Dermis microvascular lymphatic vessel endothelial cell (primary cell): ENCODE measurements at regions not wholly inside any gene's neighbourhood (a gene's known extent, or its start where the extent isn't known, plus 50 kb on each side); places are given as distances from the start of the nearest gene placed in this dataset.

Source experiments
- DNase-seq, 2 donors: peaks; one replicate each; pipeline versions ENCODE4 v3.0.0 to v3.0.0-alpha.2; 2010; ENCODE audit warnings: low read depth in 2 of 2

- no peak for DNase-seq
These were observed 488.0 kb downstream of the RASEF start for GRCh38 chr9:82574911-82575310.

DNA sequence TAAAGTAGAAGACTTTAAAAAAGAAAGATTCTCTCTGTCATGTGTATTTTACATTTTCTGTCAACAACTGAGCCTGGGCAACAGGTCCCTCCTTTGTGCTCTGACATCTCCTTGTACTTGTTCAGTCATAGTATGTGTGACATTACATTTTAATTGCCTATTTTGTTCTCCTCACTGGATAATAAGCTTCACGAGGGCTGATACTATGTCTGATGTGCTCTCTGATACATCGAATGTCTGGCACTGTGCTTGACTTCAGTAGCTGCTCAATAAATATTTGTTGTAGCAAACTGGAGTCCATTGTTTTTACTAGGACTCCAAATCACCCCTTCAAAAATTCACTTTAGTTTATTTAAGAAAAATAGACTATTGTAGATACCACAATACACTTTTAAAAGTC, 482.0 kb downstream of the RASEF start:
- DNase-seq, result no peak

- DNase-seq, result no peak
These were observed 481.4 kb downstream of the RASEF start for GRCh38 chr9:82581516-82581915.

DNA sequence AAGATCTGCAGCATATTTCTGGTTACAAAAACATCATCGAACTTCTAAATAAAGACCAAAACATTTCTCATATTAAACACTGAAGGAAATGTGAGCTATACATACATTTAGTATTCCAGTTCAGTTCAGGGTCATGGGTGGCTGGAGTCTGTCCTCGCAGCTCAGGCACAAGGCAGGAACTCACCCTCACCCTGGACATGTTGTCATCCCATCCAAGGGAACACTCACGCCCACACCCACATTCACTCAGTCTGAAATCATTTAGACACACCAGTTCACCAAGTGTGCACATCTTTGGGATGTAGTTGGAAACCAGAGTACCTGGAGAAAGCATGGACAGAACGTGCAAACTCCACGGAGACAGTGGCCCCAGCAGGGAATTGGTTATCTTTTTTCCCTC, 481.0 kb downstream of the RASEF start:
- DNase-seq, result no peak

DNA sequence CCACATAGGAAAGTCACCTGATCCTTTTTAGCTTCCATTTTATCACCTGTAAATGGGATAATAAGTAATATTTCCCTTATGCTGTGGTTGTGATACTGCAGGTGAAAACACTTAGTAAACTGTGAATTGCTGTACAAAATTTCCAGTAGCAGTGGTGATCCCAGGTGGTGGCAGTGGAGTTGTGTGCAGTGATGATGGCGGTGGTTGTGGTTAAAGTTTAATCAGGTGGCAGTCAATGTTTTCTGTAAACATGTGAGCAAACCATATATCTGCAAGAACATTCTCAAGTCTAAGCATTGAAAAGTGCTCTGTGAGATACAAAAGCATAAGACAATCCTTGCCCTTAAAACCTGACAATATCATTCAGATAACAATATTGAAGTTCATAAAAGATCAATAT, 480.2 kb downstream of the RASEF start:
- no peak for DNase-seq

- no peak for DNase-seq
These were observed 479.4 kb downstream of the RASEF start for GRCh38 chr9:82583524-82583923.

- DNase-seq, result no peak
These were observed 478.5 kb downstream of the RASEF start for GRCh38 chr9:82584349-82584863.

DNA sequence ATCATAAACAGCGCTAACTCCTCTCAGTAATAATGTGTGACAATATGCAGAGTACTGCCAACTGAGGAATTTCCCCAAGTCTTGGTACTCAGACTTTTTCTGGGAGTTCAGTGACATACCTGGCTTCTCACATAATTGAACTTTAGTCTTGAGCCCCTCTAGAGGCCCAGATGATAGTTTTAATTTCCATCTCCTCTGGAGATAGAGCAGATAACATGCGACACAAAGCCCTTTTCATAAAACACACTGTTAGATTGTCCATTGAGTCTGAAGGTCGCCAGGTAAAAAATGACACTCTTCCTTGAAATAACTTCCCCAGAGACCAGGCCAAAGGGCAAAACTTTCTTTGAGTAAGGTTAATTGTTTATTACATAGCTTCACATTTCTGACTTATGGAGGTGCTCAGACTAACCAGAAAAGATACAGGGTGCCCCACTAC, 476.0 kb downstream of the RASEF start:
- DNase-seq, result no peak

DNA sequence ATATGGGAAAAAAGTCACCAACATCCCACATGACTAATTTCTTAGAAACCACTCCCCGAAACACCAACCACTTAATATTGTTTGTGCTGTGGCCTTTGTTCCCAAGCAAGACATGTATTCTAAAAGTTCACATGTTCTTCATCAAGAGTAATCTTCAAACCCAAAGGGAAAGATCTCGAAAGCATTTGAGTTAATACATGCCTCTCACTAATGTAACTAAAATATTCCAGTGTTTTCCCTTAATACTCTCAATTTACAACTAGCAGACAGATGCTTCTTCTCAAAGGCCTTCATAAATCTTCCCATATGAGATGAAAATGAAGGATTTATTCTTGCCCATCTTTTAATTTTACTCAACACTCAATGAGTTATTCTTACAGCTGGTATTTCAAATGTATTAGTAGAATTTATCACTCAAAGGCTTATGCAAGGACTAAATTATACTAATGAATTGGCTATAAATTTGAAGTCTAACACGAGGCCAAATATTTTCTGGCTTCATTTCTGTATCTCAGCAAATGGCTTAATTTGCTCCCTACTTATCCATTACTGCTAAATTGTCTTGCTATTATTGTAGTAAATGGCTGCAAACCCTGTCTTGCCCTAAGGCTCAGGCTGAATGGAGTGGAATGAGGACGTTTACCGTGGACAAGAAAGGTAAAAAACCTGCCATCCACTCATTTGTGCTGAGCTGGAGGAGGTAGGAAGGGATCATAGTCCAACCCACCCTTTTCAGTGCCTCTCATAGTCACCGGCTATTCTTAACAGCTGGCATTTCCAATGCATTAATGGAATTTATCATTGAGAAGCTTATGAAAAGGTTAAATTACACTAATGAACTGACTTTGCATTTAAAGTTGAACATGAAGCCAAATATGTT, 474.4 kb downstream of the RASEF start:
- DNase-seq, result no peak

DNA sequence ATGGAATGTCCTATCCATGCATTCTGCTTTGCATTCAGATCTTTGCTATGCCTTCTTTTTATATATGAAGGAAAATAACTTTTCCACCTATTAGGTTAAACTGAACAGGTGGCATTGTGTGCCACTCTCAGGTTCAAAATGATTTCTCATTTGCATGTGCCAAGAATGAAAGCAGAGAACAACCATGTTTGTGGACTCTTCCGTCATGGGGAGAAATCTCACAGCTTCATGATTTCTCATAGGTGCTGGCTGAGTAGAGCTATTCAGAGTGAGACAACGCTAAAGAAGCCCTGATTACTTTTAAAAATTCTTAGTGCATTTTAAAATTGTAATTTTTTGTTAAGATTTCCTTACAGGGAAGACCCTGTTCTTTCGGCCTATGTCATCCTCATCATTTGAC, 472.1 kb downstream of the RASEF start:
- no peak for DNase-seq

DNA sequence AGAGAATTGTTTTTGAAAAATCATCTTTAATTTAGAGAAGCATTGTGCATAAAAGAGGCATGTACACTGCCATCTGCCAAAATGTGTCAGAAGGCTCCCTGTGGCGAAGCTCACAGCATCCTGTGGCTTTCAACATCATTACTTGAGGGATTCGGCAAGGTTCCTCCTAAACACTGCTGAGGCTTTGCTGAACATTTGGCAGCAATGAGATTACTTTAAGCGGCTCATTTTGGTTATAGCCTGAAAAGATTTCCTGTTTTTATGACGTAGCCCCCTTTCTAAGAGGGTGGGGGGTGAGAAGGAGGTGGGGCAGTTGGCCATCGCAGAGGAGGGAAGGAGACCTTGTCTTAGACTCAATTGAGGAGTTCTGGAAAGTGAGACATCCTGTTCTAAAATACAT, 469.4 kb downstream of the RASEF start:
- no peak for DNase-seq

- DNase-seq, result no peak
These were observed 465.4 kb downstream of the RASEF start for GRCh38 chr9:82597241-82598203.

DNA sequence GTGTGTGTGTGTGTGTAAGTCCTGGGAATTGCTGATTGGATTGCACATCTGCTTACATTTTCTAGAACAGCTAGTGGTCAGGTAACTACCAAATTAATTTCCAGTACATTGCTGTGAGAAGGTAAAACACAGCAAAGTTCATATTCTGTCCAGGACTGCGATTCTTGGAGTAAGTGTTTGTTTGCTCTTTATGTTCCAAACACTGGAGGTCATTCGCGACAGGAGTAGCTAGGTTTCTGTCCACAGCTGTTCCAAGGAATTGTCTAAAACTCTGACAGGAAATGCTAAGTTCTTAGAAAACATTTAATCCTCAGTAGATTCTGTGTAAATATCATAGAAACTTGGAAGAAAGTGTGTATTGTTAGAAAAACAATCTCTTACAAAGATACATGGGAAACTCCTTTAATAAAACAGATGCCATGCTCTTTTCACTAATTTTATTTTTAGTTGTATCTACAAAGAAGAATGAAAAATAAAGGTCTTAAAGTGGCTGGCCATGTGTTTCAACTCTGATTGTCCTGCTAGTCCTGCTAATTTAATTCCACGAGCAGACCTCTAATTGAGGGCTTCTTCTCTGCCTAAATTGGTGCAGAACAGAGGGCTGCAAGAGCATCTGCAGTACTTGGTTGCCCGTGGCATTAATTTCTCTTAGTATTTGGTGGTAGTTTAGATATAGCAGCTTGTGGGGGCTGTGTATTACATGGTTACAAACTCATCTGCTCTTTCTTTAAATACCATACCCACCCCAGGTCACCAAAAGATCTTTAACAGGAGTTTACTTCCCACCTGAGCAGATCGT, 464.5 kb downstream of the RASEF start:
- no peak for DNase-seq

- DNase-seq, result no peak
These were observed 463.5 kb downstream of the RASEF start for GRCh38 chr9:82599336-82599949.

GRCh38 chr9:82600536-82601292, 462.2 kb downstream of the RASEF start:
- no peak for DNase-seq

DNA sequence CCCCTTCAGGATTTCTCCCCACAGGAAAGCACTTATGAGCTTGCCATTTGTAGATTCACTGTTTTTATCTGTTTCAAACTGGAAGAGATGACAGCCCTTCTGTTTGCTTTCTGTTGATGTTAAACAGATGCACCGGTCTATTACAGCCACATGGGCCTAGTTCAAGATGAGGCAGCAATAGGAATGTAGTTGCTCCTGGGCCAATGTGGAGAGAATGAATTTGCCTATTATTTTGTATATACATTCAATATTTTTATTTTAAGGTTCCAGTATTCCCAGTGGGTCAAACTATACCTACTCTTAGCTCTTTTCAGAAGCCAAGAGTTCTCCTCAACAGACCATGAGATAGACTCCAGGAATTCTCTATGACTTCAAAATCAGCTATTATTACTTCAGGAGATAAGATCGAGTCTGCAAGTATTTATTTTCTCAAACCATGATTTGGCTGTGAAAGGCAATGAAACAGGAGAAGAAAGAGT, 461.6 kb downstream of the RASEF start:
- DNase-seq, result no peak

GRCh38 chr9:82604947-82605656, 457.8 kb downstream of the RASEF start:
- DNase-seq, result no peak

DNA sequence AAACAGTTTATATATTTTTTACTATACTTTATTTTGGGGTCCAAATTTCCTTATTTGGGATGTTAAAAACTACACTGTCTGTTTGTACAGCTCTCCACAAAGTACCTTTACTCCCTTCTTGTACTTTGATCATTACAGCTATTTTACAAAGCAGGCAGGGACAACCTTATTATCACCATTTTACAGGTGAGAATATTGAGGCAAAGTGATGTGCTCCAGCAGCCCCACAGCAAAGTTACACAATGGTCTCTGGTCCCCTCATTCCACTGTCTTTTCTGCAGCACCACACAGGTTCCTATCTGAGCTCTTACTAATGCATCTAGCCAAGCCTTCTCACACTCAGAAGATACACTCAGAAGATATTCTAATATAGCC, 457.3 kb downstream of the RASEF start:
- DNase-seq, result no peak

GRCh38 chr9:82606071-82606470, 456.9 kb downstream of the RASEF start:
- no peak for DNase-seq
